ENCODE measurements at regions not wholly inside any gene's neighbourhood (a gene's known extent, or its start where the extent isn't known, plus 50 kb on each side); places are given as distances from the start of the nearest gene placed in this dataset.

DNA sequence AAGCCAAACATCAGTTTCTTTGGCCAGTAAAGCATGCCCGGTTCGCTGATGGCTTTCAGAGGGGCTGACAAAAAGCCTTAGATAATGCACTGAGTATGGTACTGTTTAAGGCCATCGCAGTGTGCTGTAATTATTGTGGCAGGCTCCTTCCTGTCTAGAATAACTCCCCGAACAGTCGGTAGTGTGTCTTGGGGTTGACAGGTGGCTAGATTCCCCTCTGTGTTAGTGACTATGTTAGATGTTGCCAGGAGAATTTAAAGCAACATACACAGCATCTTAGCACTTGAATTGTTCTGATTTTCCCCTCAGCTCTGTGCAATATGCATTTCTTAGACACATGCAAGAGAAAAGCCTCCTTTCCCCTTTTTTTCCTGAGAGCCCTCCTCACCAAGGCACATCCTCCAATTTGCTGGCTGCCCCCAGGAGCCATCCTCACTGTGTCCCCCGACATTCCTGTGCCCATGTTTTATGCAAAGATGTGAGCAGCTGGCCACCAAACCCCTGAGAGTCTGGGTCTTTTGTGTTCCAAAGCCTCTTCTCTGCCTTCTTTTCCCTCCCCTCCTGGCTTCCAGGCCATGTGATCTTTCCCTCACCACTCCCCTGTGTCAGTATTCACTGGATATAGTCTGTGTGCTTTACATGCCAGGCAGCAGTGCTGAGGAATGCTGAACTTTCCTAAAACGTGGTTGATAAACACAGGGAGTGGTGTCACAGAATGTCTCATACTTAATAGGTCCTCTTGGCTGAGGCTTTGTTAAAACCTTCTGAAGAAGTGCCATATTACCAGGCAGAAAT is 331.5 kb downstream of the HRH4 start:
- Histone ChIP-seq H2BK15ac (ENCODE audit: low read depth, low read length) (no peak overlapping the region), H3K27ac (ENCODE audit: insufficient read length, low read depth, low read length) (no peak overlapping the region), H4K91ac (ENCODE audit: insufficient read length, low read depth, low read length) (no peak overlapping the region), H3K9me3 (ENCODE audit: control insufficient read depth, low read depth, low read length) (no peaks in the 10 kb centered on the region), H4K5ac (ENCODE audit: insufficient read length, low read depth, low read length) (no peak overlapping the region), H3K23ac (ENCODE audit: insufficient read length, low read depth, low read length) (no peak overlapping the region), H3K56ac (ENCODE audit: insufficient read length, low read depth, low read length) (no peak overlapping the region), H3K79me1 (ENCODE audit: insufficient read depth, low read depth, low read length, poor library complexity, severe bottlenecking) (no peaks in the 10 kb centered on the region), H3T11ph (ENCODE audit: low read length) (no peak overlapping the region), H2BK12ac (ENCODE audit: insufficient read length, low read depth, low read length) (no peak overlapping the region), H3K9ac (ENCODE audit: extremely low read depth, insufficient read length, low read length) (no peak overlapping the region), H4K8ac (replicated peaks; ENCODE audit: insufficient read length, low read depth, low read length) (no peak overlapping the region), H4K20me1 (ENCODE audit: control insufficient read depth, insufficient read depth, insufficient read length) (no peaks in the 10 kb centered on the region), H3K4me2 (ENCODE audit: insufficient read depth, insufficient read length, low read length) (no peak overlapping the region), H3K18ac (ENCODE audit: insufficient read length, low read depth, low read length) (peak overlapping the region; percentile 42), H3K23me2 (ENCODE audit: insufficient read length, low read depth, low read length, poor library complexity, severe bottlenecking) (no peaks in the 10 kb centered on the region), H2BK20ac (ENCODE audit: low read depth, low read length, poor library complexity, severe bottlenecking) (no peak overlapping the region), H3K79me2 (ENCODE audit: insufficient read depth, low read length) (no peaks in the 10 kb centered on the region), H2BK120ac (ENCODE audit: low read depth, low read length, poor library complexity, severe bottlenecking) (no peak overlapping the region), H3K4ac (ENCODE audit: low read depth, low read length) (no peak overlapping the region), H3K14ac (ENCODE audit: insufficient read depth, low read length) (0 out of 2 replicates have a peak overlapping the region, but pooled peaks have one; percentile 56), H2AFZ (ENCODE audit: low read length) (peak overlapping the region; percentile 86), H3K27me3 (ENCODE audit: insufficient read depth, low read length) (no peaks in the 10 kb centered on the region), H3K4me1 (ENCODE audit: insufficient read depth, low read length) (no peaks in the 10 kb centered on the region; the same call in 1 of the 2 replicates), H2BK5ac (ENCODE audit: insufficient read length, low read length) (no peak overlapping the region), H2AK5ac (ENCODE audit: insufficient read length, low read length) (no peak overlapping the region)
- H3K36me3 Mint-ChIP-seq (ENCODE audit: insufficient read depth in 1 of 3, low read depth in 3 of 3) = peaks cover 0 to 13% (median 0%) of the 10 kb centered on the region in 3 experiments; a peak in 4 of 7 replicates
- DNase-seq = no peak
- peaks cover 15 to 17% of the 10 kb centered on the region in 2 experiments for H3K4me1 Mint-ChIP-seq
- WGBS (ENCODE audit: extremely low coverage, insufficient read length, low lambda C conversion rate) = no CpG with 5 or more reads among the region's 7 CpGs
- peaks cover 0 to 5% of the 10 kb centered on the region in 2 experiments; a peak in 4 of 5 replicates for H3K9me3 Mint-ChIP-seq
- TF ChIP-seq CTCF (conservative IDR thresholded peaks at IDR 0.05) = no peak
- H3K4me3 Mint-ChIP-seq = no peak overlapping the region
- no peaks in the 10 kb centered on the region for H3K27me3 Mint-ChIP-seq (ENCODE audit: low read depth)
- peak overlapping the region in 2 of 3 experiments; percentile 68 to 87; a peak in 6 of 7 replicates for H3K27ac Mint-ChIP-seq
